GM21619 (cell line): ENCODE measurements at regions not wholly inside any gene's neighbourhood (a gene's known extent, or its start where the extent isn't known, plus 50 kb on each side); places are given as distances from the start of the nearest gene placed in this dataset.
"Not testable (repeated sequence)": the region's sequence is repeated elsewhere in the genome, so short reads cannot be mapped to it uniquely, and the experiment has no call there.

ENCODE experiments used
- ATAC-seq: cut with Tn5 transposase; IDR thresholded peaks from one replicate; pipeline ENCODE4 v1.9.1; 2021; ENCODE audit not compliant: unreplicated experiment

DNA sequence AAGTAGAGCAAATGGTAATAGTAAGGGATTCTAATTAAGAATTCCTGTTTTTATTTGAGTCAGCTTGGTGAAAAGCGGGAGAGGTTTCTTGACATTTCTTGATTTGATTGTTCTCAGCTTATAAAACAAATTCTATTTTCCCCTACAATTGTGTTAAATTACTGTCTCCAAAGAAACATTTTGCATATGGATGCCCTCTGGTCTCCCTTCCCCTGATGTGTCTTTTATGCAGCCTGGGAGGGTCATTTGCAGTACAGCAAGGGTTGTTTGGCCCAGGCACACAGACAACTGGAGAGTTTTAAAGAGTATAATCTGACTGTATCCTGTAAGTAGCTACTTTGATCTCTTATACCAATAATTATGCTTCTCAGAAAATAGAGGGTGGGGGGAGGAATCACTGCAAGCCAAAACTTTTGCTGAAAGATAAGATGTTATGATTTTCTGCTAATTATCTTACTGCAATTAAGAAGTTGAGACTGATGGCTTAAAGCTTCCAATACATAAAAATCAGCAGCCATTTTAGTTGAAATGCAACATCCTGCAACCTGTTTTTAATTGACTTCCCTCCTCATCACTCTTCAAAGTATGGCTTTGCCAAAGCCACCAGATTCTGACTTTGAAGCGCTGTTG is 204.1 kb upstream of the SEMA6A start:
- ATAC-seq: no peak

DNA sequence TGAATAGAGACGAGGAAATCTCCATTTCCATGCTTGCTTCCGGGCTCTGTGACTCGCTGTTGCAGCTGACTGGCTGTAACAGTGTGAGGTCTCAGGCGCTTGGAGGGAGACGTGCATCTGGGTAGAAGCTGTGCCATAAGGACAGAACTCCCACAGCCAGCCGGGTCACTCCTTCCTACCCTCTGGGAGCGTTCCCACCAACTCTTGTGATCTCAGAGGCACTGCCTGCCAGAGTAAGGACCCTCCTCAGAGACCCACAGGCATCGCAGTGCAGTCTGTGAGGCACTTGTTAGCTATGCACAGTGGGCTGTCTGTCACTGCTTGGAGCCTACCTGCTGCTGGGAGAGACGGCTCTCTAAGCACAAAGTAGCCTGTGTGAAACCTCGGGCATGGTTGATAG is 203.4 kb upstream of the SEMA6A start:
- no peak for ATAC-seq

DNA sequence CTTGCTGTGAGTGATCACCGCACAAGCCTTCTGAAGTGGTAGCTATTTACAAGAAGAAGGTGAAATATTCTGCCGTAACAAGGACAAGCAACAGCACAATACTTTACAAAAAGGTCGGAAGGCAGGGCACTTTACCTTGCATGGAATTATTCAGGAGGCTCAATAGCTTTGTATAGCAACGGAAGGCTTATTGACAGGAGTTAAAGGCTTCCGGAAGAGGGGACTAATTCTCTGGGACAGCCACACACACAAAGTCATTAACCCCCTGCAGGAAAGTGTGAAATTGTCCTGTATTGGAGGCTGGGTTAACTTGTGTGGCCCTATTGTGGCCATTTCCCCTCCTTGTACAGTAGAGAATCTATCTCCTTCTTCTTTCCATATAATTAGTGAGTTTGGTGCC is 199.3 kb upstream of the SEMA6A start:
- ATAC-seq: no peak

DNA sequence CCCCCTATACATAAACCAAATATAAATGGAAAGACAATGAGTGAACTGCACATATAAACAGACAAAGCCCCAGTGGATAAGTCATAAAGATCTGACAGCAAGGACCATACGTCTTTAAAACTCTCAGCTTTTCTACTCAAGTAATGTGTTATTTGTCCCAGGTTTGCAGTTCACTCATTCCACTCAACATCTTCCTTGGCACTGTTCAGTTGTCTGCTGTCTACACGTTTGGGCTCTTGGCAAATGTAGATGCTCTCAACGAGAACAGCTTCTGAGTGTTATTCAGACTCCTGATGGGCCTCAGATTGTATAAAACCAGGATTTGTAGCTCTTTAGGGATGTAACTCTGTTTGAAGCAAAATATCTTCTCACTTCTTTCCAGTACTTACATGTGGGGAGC is 198.2 kb upstream of the SEMA6A start:
- no peak for ATAC-seq

DNA sequence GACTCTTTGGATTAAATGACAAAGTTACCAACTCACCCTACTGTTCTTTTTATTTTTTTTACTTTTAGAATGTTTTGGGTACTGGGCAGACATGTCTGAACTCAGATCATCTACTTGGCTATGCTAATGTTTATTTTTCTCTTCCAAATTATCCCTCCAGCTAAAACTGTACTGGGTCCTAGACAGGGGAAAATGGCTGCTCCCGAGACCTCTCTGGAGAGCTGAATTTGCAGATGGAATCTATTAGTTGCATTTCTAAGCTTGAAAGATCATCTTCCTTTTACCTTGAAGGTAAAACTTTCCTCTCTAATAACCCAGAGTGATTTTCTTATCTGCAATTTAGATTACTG is 197.5 kb upstream of the SEMA6A start:
- ATAC-seq: no peak

DNA sequence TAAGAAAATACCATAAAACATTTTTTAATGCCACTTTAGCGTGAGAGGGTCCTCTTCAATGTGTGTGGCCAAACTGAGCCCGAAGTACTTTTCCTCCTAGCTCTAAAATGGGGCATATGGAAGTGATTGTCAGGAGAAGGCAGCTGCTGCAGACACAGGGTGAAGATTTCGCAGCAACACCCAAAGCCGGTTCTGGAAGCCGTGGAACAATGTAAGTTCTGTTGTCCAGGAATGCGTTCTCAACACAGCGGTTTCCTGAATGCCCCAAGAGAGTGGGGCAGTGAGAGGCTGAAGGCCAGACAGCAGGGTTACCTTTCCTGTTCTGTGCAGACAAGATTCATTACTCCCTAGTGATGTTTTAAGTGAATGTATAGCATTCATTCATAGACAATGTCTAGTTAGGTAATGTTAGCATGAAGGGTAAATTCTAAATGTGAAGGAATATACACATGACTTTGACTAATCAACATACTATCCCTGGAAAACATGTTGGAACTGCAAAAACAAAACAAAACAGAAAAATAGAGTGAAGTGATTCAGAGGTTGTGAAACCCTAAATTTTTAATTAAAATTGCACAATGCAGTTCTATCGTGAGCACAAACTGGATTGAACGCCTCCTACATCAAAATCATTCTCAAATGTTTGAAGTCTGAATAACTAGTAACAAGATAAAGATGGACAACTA is 197.0 kb upstream of the SEMA6A start:
- ATAC-seq: no peak

DNA sequence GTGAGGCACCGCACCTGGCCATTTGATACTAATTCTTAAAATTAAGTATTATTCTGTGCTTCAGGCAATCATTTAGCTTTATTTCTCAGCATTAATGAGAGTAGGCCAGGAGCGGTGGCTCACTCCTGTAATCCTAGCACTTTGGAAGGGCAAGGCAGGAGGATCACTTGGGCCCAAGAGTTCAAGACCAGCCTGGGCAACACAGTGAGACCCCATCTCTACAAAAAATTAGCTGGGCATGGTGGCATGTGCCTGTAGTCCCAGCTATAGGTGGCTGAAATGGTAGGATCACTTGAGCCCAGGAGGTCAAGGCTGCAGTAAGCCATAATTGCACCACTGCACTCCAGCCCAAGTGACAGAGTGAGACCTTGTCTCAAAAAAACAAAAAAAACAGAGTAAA is 195.3 kb upstream of the SEMA6A start:
- ATAC-seq: not testable (repeated sequence)

DNA sequence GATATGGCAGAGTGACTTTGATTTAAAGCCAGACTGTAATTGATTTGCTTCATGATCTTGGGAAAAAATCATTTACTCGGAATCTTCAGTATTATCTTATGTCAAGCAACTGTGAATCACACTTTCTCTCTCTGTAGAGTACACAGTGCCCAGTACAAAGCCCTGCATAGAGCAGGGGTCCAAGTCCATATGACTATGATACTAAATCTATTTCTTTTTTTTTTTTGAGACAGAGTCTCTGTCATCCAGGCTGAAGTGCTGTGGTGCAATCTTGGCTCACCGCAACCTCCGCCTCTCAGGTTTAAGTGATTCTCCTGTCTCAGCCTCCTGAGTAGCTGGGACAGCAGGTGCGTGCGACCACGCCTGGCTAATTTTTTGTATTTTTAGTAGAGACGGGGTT is 194.8 kb upstream of the SEMA6A start:
- no peak for ATAC-seq

DNA sequence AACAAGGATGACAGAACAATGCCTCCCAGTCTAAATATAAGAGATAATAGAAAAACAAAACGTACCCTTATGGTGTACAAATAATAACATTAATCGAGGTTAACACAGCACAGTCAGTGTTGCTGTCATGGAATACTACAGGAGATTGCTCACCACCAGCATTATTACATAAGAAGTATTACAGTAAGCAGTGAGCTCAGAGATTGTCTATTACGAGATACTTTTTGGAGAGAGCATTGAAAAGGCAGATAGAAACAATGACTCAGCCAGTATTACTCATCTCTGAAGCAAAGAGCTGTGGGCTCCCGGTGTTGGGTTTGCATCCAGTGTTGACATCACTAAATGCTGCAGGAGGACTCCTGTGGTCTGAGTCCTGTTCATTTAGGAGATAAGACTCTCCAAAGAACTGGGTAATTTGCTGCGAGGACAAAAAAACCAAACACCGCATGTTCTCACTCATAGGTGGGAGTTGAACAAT is 191.9 kb upstream of the SEMA6A start:
- peak; percentile 38 for ATAC-seq

DNA sequence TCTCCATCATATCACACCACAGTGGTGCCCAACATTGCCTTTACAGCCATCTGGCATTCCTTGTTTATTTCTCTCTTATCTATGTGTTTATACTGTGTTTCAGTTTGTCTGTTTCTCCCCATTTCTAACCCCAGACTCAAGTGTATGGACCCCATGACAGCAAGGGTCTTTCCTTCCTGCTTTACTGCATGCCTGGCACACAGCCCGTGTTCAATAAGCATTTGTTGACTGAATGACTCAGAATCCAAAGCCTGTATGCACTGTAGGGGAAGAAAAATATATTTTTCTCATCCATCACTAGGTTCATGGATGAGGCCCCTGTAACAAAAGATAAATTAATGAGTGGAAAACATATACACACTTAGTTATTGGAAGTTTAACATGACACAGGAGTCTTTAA is 190.8 kb upstream of the SEMA6A start:
- ATAC-seq: no peak

DNA sequence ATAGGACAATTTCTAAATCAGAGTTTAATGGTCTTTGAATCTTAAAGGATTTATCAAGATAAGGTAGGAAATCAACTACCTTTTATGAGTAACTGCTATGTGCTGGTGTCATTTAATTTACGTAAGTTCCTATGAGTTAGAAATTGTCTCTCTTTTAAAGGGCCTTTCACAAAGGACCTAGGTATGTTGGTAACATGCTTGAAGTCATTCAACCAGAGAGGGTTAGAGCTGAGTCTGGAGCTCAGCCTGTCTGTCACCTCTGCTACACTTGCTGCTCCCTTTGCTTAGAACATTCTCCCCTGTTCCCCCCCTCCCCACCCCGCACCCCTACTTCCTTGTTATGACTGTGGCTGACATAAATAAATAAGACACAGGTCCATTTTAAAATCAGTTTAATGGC is 190.3 kb upstream of the SEMA6A start:
- ATAC-seq: no peak

DNA sequence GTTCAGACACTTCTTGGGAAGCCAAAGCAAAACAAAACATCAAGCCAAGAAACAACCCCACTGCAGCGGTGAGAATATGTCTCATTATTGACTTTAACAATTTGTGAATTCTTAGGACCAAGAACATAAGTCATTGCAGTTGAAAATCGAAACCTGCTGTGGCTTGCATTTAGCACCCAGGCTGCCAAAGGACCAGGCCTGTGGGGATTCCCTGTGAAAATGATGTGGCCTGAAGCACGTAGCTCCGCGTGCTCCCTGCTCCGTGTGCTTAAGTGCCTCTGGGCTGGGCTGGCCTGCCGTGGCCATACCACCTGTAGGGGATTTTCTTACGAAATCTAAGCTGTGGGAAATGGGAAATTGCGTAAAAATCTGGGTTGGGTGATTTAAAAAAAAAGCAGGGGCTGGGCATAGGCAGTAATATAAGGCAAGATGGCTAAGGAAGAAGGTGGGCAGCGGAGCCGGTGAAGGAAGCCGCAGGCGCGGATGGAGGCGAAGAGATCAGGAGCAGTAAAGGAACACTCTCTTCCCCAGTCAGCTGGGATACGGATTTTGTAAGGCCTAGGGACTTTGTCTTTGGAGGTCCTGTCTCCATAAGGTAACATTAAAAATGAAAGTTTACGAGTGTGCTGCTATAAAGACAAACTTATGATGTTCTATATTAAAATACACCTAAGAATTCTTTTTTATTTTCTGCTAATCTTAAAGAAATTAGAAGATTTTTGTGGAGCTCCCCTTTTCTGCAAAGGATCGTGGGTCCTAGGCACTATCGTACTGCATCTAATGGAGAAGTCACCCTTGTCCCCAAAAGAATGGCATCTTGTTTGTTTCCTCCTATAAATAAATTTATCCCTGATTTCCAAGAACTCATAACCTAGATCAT is 189.6 kb upstream of the SEMA6A start:
- peak; percentile 79 for ATAC-seq

DNA sequence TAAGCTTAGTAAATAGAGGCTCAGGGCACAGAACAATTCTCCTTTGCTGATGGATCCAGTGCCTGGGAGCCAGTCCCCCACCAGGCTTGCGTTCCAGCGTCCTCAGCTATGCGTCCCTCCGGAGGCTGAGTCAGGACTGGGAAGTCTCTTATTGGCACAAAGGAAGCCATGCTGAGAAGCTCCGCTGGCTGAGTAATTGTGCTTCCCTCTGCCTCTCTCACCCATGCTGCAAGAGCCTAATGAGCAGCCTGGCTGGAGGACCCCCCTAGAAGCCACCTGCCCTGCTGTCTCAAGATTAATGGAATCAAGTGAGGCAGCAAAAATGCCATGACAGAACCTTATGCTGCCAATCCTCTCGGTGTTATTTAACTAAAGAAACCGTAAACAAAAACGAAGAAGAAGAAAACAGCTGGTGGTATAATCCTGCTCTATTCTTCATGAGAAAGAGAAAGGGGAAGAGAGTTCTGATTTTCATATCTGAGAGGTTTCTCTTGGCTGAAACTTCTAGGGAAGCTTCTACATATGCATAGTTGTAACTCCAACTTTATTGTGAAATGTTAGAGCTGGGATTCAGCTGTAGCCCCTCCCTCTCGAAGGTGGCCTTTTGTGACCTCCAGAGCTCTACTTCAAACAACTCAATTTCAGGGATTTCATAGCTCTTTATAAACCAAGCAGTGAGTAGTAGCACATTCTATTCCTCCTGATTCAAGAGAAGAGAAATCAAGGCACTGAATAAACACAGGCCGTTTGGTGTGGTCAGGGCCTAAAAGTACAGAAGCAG is 185.4 kb upstream of the SEMA6A start:
- ATAC-seq: no peak

DNA sequence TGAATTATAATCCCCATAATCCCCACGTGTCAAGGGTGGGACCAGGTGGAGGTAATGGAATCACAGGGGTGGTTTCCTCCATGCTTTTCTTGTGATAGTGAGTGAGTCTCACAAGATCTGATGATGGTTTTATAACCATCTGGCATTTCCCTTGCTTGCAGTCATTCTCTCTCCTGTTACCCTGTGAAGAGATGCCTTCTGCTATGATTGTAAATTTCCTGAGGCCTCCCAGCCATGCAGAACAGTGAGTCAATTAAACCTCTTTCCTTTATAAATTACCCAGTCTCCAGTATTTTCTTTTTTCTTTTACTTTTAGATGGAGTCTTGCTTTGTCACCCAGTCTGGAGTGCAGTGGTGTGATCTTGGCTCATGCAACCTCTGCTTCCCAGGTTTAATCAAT is 182.7 kb upstream of the SEMA6A start:
- no peak for ATAC-seq

DNA sequence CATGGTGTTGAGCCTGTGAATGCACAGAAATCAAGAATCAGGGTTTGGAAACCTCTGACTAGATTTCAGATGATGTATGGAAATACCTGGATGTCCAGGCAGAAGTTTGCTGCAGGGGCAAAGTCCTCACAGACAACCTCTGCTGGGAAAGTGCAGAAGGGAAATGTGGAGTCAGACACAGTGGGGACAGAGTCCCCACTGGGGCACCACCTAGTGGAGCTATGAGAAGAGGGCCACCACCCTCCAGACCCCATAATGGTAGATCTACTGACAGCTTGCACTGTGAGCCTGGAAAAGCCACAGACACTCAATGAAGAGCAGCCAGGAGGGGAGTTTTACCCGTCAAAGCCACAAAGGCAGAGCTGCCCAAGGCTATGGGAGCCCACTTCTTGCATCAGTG is 181.9 kb upstream of the SEMA6A start:
- ATAC-seq: no peak

DNA sequence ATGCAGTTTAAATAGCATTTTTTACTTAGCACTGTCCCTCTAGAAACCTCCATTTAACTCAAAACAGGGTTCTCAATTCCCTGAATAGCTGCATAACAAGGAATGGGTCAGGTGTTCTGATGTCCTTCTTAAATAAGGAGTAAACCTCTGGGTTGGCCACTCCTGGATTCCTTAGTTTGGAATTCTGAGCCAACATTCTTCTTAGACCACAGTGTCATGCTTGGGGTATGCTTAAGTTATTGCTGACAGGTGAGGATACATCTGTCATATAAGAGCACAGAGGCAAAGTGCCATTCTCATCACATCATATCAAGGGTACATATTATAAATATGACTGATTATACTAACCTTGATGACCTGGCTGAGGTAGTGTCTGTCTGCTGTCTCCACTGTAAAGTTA is 179.9 kb upstream of the SEMA6A start:
- no peak for ATAC-seq

DNA sequence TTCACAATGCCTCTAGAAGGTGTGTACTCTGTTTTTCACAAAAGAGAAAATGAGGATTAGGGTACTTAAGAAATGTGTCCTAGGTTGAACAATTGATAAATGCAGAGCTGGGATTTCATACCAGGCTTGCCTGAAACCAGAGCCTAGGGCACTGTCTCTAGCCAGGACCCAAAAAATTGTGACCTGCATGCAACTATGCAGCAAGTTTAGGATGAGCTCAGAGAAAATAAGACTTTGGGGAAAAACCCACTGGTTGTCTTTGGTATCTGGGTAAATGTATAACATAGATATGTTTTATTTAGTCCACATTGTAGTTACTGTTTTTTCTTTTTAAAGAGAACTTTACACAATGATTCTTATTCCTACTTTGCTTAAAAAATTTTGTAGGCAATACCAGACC is 177.1 kb upstream of the SEMA6A start:
- ATAC-seq: no peak

DNA sequence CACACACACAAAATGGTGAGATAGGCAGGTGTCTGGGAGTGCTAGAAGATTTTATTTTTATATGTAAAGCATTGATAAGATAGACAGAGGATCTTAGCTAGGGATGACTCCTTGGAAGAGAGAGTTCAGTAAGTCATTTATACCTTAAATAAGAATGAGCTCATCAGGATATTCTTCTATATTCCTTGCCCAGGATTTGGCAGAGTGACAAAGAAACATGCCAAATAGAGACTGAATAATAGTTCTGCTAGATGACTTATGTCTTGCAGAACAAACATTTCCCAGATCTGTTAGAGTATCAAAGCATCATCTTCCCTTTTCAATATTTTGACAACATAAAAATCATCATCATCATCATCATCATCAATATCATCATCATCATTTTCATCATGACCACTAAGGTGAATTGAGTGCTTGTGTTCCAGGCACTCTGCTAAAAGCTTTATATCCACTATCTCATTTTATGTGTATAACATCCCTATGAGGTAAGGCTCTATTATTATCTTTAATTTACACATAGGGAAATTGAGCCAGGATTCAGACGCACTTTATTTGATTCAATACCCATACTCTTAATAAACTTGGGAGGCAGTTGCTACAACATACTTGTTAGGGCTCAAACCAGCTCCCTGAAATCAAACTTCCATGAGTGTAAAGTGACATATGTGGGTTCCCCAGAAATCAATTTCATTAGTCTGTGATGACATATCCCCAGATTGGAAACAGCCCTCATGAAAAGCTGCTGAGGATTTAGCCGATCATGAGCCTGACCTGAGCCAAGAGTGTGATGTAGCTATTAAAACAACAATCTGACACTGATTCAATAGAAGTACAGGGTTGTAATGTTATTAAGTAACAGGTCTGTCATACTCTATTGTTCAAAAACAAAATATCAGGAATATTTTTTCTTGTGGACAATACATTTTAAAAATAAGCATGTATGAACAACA is 176.3 kb upstream of the SEMA6A start:
- ATAC-seq: no peak

DNA sequence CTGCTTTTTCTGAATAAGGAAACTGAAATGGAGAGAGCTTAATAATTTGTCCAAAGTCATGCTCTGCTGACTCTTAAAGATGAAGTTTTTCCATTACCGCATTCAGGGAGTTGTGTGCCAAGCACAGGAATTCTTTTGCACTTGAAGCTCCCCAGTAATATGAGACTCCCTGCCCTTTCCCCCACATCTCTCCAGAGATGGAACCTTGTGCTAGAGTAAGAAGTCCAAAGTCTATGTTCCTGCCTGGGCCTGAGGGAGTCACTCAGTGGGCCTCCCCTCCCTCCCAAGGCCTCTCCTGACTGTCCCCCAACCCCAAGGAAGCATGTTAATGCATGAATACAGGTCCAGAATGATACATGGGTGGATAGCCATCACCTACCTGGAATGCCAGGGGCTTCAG is 173.3 kb upstream of the SEMA6A start:
- ATAC-seq: no peak

DNA sequence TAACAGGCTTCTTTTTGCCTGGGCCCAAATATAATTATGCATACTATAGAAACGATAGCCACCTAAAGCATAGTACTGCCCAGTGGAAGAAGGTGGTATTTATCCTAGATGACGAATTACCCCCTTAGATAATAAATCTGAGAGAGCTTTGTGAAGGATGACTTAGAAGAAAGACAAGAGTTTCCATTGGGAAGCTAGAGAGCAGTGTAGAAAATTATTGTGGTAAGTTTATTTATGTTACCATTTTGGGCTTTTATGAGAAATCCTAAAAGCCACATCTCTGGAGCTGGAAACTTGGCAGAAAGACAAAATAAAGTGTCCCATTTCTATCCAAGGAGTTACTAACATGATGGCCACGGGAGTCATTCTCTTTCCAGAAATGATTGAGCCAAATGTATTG is 172.0 kb upstream of the SEMA6A start:
- ATAC-seq: no peak
